HG03565 (cell line): ENCODE measurements at regions not wholly inside any gene's neighbourhood (a gene's known extent, or its start where the extent isn't known, plus 50 kb on each side); places are given as distances from the start of the nearest gene placed in this dataset.
"Not testable (repeated sequence)": the region's sequence is repeated elsewhere in the genome, so short reads cannot be mapped to it uniquely, and the experiment has no call there.

Source experiments
- ATAC-seq: cut with Tn5 transposase; IDR thresholded peaks from one replicate; pipeline ENCODE4 v1.9.1; 2021; ENCODE audit warnings: mild to moderate bottlenecking, moderate library complexity; ENCODE audit not compliant: unreplicated experiment

- no peak for ATAC-seq
These were observed 169.0 kb upstream of the ATP2B1 start for GRCh38 chr12:89877671-89878070.

DNA sequence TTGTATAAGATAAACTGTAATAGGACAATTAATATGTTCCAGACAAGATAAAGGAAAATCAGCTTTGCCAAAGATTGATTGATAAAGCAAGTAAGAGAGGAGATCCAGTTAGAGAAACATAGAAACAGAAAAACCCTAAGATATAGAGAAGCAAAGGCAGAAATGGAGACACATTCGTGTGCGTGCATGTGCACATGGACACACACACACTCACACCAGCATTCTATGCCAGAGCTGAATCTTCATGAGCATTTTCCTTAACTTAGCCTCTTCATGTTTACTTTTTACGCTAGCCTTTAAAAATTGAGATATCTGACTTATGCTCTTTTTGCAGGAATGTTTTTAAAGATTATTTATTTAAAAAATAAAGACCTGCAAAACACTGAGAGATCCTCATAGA is 168.5 kb upstream of the ATP2B1 start:
- ATAC-seq: no peak

DNA sequence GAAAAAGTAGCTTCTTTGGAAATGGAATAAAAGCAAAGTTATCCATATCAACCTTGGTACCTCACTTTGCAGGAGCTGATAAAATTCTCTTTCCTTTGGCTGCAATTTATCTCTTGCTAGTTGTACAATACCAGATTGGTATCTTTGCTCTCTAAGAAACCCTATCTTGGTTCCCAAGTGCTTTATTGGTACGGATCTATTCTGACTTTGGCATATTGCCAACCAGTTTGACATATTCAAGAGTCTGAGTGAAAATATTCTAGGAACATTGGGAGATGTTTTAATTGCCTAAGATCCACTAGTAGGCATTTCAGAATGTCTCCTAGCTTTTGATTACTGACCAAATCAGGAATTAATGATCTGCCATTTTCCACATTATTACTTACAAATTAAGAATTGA is 167.2 kb upstream of the ATP2B1 start:
- no peak for ATAC-seq

DNA sequence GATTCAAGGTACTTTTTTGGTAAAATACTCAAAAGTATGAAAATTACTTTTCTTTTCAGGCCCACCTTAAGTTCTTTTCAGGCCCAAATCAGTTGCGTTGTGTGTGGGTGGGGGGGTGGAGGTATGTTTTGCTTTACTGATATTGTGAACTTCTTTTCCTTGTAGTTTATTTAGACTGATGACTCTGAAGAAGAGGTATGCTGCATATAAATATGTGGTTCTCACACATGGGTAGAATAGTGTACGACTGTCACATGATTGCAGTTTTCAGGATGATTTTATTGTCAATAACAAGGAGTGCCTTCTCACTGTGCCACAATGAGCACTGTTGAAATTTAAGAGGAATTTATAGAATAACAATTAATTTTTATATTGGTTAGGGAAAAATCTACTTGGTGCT is 166.6 kb upstream of the ATP2B1 start:
- no peak for ATAC-seq

DNA sequence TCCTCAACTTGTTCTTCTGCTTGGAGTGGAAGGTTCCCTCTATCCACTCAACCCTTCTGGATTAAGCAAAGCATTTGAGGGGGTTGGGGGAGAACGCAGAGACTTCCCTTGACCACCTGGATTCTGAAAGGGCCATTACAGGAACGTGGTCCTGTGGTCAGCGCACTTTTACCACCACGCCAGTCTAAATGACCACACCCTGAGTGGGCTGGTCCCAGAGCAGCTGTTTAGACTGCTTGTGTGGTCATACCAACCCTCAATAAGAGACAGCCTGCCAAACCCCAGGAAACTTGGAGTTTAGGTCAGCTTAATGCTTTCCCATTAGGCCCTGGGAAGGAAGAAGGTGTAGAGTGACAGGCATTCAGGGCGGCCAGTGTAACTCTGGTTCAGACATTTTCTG is 165.5 kb upstream of the ATP2B1 start:
- no peak for ATAC-seq

DNA sequence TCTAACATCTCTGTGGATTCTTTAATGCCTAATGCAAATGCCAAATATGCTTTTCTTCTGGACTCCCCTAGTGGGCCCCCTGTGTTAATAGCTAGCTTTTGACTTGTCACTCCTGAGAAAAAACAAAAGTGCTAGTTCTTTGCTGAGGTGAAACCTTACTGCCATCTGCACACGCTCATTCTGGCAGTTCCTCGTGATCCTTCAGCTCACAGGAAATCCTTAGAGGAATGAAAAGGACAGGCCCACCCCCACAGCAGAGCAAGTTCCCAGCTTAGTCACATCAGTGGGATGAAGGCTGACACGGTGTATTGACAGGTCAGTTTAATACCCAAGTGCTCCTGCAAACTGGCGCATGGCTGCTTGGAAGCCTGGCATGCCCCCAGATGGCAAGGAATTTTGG is 165.1 kb upstream of the ATP2B1 start:
- ATAC-seq: peak; percentile 40

DNA sequence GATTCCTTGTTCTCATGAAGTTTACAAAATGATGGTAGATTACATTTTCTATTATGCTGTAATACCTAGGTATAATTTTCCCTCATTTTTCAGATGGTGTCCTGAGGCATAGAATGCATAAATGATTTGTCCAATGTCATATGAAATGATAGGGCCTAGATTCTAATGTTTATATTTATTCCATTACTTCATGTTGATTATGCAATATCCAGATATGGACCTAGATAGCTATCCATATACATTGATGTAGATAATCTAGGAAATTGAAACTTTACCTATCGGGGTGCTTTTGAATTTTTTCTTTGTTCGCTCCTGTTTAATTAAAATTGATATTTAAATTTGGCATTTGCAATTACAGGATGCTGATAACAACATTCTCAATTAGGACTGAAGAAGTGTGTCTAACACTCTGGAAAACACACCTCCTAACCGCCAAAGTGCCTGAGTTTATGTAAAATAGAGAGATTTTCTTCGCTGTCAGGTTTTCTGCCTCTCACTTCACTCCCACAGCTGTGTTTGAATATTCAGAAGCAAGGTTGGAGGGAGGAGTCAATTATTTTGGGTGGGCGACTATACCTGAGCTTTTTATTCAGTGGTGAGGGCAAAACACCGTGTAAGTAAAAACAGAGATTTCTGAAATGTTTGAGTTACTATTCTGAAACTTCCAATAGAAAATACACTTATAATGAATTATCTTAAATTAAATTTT is 164.4 kb upstream of the ATP2B1 start:
- ATAC-seq: no peak

DNA sequence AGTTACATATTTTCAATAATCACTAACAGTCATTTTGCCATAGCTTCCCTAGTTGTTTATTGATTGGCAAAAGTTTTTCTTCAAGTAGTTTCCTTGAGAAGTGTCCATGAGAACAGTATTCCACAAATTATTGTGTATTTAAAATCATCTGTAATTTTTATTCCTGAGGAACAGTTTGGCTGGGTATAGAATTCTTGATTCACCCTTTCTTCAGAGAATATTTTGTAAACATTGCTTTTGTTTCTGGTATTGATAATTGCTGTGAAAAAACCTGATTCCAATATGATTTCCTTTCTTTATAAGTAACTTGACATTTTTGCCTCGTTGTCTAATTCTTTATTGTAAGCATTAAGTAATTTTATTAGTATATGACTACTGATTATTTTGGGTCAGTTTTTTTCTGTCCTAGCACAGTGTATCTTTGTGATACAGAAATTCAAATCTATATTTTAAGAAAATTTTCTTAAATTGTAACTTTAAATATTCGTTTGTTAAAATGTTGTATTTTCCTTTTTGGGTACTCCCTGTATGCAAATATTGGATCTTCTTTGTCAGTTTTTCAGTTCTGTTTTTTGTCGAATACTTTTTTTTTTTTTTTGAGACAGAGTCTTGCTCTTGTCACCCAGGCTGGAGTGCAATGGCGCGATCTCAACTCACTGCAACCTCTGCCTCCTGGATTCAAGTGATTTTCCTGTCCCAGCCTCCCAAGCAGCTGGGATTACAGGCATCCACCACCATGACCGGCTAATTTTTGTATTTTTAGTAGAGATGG is 162.0 kb upstream of the ATP2B1 start:
- ATAC-seq: no peak

DNA sequence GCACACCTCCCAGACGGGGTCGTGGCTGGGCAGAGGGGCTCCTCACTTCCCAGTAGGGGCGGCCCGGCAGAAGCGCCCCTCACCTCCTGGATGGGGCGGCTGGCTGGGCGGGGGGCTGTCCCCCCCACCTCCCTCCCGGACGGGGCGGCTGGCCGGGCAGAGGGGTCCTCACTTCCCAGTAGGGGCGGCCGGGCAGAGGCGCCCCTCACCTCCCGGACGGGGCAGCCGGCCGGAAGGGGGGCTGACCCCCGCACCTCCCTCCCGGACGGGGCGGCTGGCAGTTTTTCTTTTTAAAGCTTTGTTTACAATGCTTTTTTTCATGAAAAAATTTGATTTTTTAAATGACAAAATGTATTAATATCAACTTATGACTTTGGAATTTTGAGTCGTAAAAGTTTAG is 159.0 kb upstream of the ATP2B1 start:
- ATAC-seq: not testable (repeated sequence)

- ATAC-seq: no peak
These were observed 155.8 kb upstream of the ATP2B1 start for GRCh38 chr12:89864411-89864810.

DNA sequence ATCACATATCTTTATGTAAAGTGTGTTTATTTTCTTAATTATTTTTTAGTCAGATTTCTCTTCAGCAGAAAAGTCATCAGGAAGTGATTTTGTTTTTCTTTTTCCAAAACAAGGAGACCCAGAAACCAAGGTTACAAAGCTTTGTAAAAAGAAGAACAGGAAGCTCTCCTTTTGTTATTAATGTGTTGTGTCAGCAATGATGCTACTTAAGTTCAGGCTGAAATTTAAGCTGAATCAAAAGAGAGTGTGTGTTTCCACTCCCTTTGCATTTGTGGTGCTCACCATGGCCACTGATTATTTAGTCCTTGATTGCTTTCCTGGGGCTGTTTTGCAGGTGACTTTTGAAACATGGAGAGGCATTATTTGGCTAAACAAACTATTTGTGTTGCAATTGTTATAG is 155.3 kb upstream of the ATP2B1 start:
- ATAC-seq: no peak

GRCh38 chr12:89863493-89863938 is 154.9 kb upstream of the ATP2B1 start:
- ATAC-seq: peak; percentile 61

DNA sequence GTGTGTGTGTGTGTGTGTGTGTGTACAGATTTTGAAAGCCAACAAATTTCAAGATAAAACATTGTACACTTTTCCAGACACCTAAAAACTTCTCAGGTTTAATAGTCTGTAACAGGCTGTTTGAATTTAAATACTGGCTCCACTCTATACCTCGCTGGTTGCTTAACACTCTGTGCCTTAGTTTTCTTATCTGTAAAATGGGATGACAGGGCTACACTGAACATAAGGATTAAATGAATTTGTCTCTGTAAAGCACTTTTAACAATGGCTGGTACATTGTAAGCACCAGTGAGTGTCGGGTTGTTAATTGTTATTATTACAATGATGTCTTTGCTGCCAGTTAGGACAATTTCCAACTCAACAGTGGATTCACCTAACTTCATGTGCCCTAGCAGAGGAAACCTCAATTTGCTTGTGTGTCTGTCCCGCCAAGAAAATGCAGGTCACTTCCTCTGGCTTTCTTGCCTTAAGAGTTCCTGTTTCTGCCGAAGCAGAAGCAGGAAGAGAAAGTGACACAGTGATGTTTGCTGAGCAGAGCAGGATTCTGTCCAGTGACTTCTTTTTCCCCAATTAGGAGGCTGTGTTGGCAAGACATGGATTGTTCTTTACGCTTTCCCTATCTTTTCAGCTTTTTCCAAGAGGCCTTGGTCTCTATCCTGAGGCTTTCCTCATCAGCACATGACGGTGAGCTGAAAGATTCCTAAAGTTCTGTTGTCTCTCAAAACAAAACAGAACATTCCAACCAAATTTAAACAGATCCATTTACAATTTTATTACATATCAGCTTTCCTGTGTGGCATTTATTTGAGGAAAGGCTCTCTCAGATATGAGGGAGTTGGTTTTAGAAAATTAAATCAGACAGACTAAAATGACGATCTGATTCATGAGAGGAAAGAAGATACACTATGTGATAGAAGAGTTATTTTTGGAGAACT is 154.1 kb upstream of the ATP2B1 start:
- peak; percentile 39 for ATAC-seq

DNA sequence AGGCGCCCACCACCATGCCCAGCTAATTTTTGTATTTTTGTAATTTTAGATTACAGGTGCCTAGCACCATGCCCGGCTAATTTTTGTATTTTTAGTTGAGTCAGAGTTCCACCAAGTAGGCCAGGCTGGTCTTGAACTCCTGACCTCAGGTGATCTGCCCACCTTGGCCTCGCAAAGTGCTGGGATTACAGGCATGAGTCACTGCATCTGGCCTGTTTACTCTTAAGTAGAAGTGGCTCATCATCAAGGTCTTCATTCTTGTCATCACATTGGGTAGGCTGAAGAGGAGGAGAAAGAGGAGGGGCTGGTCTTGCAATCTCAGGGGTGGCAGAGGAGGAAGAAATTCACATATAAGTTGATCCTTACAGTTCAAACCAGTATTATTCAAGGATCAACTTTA is 152.4 kb upstream of the ATP2B1 start:
- no peak for ATAC-seq

GRCh38 chr12:89859508-89860220 is 151.0 kb upstream of the ATP2B1 start:
- ATAC-seq: no peak

- ATAC-seq: no peak
These were observed 150.1 kb upstream of the ATP2B1 start for GRCh38 chr12:89858718-89859117.

GRCh38 chr12:89857652-89858274 is 149.1 kb upstream of the ATP2B1 start:
- ATAC-seq: no peak

DNA sequence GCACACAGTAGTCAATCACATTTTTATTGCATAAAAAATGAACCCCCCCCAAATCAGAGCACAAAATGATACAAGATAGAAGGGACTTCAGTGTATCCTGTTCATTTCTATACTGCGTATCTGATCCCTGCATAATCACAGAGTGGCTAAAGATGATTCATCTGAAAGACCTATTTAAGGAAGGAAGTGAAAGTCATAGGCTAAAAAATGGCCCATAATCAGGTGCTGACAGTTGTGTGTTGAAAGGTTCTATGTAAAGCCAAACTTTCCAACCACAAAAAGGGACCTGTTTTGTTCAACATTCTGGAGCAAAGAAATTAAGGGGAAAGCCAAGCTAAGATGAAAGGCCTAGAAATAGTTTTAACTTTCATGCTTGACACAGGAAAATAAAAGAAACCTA is 147.8 kb upstream of the ATP2B1 start:
- ATAC-seq: peak; percentile 88

DNA sequence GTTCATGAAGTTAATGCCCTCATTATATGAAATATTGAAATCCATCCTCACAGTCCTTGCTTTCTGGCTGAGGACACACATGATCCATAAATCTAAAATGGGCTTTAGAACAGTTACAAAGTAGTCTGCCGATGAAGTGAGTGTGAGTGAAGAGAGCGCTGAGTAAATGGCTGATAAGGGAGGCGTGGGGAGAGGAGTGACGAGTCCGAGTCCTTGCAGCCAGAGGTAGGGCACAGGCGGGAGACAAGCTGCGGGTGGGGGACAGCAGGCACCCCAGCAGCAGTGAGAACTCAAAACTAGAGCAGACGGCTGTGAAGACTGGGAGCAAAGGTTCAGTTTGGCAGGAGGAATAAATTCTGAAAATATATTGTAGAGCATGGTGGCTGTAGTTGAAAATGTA is 140.1 kb upstream of the ATP2B1 start:
- ATAC-seq: no peak

DNA sequence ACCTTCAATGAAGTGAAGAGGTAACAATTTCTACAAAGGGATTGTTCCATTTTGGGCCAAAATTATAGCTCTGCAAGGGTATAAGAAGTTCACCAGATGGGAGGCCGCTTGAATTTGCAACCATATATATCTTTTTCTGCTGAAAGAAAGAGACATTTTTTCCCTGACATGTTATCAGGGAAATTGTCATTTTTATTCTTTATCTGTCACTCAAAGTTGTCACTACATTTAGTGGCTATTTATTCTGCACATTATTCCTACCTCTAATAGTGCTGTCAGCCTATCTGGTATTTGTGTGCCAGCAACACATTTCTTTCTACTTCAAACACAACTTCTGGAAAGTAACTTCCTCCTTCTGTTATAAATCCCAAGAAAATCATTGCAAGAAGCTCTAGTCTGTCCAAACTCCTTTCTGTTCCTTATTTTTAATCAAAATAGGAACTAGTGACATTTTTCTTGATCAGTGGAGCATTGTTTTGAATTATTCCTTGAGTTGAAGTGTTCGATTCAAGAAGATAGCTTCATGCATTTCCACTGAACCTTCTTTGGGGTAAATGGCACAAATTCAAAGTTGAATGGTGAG is 137.9 kb upstream of the ATP2B1 start:
- ATAC-seq: no peak
